Lower leg skin (tissue), 3 donors: ENCODE measurements at regions not wholly inside any gene's neighbourhood (a gene's known extent, or its start where the extent isn't known, plus 50 kb on each side); places are given as distances from the start of the nearest gene placed in this dataset.

Experiments
- POLR2A ChIP-seq, 2 donors: fragments of 450-650 bp; IDR thresholded peaks; one replicate each; pipeline ENCODE4 v1.6.1; 2016 to 2017; ENCODE audit warnings: antibody characterized with exemption in 2 of 2, mild to moderate bottlenecking in 1 of 2, moderate library complexity in 1 of 2
- TF ChIP-seq, protein P1 (sequence below), 3 donors: fragments of 450-650 bp; IDR thresholded peaks; one replicate each; pipeline ENCODE4 v1.5.1; 2016; ENCODE audit warnings: antibody characterized with exemption in 3 of 3, mild to moderate bottlenecking in 3 of 3, moderate library complexity in 2 of 3

DNA sequence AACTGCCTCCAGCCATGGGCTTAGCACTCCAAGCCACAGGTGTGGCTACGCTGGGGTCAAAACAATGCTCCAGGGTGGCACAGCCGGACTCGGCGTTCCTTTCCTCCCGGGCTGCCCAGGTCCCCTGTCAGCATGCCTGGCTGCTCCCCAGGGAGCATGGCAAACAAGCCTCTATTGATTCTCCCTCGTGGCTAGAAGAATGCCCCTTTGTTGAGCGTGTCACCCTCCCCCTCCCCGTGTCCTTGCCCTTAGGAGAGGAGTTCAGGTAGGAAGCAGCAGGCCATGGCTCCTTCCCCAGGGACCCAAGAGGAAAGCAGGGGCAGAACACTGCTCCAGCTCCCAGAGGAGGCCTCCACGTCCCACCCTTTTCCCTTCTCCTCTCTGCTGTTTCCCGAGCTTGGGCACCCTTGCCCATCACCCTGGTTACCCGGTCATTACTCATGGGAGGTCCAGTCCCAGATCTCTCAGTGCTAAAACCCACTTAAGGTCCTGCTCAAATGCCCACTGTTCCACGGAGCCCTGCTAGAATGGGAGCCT lies 57.4 kb upstream of the CITED4 start:
- TF ChIP-seq, protein P1, sequence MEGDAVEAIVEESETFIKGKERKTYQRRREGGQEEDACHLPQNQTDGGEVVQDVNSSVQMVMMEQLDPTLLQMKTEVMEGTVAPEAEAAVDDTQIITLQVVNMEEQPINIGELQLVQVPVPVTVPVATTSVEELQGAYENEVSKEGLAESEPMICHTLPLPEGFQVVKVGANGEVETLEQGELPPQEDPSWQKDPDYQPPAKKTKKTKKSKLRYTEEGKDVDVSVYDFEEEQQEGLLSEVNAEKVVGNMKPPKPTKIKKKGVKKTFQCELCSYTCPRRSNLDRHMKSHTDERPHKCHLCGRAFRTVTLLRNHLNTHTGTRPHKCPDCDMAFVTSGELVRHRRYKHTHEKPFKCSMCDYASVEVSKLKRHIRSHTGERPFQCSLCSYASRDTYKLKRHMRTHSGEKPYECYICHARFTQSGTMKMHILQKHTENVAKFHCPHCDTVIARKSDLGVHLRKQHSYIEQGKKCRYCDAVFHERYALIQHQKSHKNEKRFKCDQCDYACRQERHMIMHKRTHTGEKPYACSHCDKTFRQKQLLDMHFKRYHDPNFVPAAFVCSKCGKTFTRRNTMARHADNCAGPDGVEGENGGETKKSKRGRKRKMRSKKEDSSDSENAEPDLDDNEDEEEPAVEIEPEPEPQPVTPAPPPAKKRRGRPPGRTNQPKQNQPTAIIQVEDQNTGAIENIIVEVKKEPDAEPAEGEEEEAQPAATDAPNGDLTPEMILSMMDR (IDR thresholded peaks at IDR 0.05), result no peak
- TF ChIP-seq POLR2A (IDR thresholded peaks at IDR 0.05), result no peak
